BLaER1 treated with 17β-estradiol and CSF1 and Interleukin-3, amounts not matched to agents 10 nM and 100 nM (cell line): ENCODE measurements at regions not wholly inside any gene's neighbourhood (a gene's known extent, or its start where the extent isn't known, plus 50 kb on each side); places are given as distances from the start of the nearest gene placed in this dataset.

Source experiments
- H3K27ac ChIP-seq, 11 experiments: shearing (Covaris generic); formaldehyde crosslinking; 2 replicates each; pipeline ENCODE4 v1.8.1; 2022
- H3K27me3 ChIP-seq, 11 experiments: shearing (Covaris generic); formaldehyde crosslinking; 2 replicates each; pipeline ENCODE4 v1.8.1; 2022
- H3K36me3 ChIP-seq, 11 experiments: shearing (Covaris generic); formaldehyde crosslinking; 2 replicates each; pipeline ENCODE4 v1.8.1; 2022
- H3K4me1 ChIP-seq, 10 experiments: shearing (Covaris generic); formaldehyde crosslinking; 2 replicates each; pipeline ENCODE4 v1.8.1; 2022
- H3K4me2 ChIP-seq, 11 experiments: shearing (Covaris generic); formaldehyde crosslinking; 2 replicates each; pipeline ENCODE4 v1.8.1; 2022
- H3K4me3 ChIP-seq, 10 experiments: shearing (Covaris generic); formaldehyde crosslinking; 2 replicates each; pipeline ENCODE4 v1.8.1; 2022
- H3K9ac ChIP-seq, 11 experiments: shearing (Covaris generic); formaldehyde crosslinking; 2 replicates each; pipeline ENCODE4 v1.8.1; 2022
- H3K9me3 ChIP-seq, 11 experiments: shearing (Covaris generic); formaldehyde crosslinking; replicated peaks in 1 of 11; 2 replicates each; pipeline ENCODE4 v1.8.1; 2022
- H4K20me1 ChIP-seq, 11 experiments: shearing (Covaris generic); formaldehyde crosslinking; 2 replicates each; pipeline ENCODE4 v1.8.1; 2022
- Cebpa-rat ChIP-seq, 11 experiments: shearing (Covaris generic); IDR thresholded peaks; 2 replicates each; pipeline ENCODE4 v1.8.1; 2022

DNA sequence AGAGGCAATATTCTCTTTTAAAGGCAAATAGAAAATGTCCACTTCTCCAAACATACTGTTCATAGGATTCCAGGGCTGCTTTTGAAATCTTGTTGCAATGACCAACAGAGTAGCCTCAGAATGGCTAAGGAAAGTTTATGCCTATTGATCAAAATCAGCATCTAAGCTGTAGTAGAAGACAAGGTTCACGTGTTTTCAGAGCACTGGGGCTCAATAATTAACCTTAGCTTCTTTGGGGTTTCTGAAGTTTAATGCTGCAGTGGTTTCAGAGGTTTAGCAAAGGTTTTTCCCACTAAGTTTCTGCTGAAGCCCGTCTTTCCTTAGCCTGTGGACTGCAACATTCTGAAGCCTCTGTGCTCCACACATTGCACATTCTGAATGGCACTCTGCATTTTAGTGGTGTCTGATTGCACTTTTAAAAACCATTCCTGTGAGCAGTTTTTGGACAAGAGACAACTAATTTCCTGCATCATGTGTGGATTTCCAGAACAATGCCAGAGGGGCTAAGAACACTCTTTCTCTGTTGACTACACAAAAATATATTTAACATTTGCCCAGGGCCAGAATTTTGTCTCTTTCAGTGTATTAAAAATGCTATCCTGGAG, 342.5 kb downstream of the PTEN start:
- Histone ChIP-seq H3K27ac (no peak overlapping the region), H3K4me1 (no peaks in the 10 kb centered on the region), H3K9me3 (no peaks in the 10 kb centered on the region), H3K9ac (no peak overlapping the region), H3K27me3 (no peaks in the 10 kb centered on the region), H3K4me3 (no peak overlapping the region), H3K36me3 (no peaks in the 10 kb centered on the region), H3K4me2 (no peak overlapping the region), H4K20me1 (no peaks in the 10 kb centered on the region)
- no peak for TF ChIP-seq Cebpa-rat (IDR thresholded peaks at IDR 0.05)

DNA sequence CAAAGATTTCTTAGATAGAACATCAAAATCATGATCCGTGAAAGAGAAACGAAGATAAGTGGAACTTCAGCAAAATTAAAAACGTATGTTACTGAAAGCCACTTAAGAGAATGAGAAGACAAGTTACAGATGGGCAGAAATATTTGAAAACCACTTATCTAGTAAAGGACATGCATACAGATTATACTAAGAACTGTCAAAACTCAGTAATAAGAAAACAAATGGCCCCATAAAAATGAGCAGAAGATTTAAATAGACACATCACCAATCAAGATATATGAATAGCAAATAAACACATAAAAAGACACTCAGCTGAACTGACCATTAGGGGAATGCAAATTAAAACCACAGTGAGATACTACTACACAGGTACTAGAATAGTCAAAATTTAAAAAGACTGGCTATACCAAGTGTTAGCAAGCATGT, 343.7 kb downstream of the PTEN start:
- no peak overlapping the region for H3K27ac ChIP-seq
- TF ChIP-seq Cebpa-rat (IDR thresholded peaks at IDR 0.05) = no peak
- H3K9ac ChIP-seq = no peak overlapping the region
- H4K20me1 ChIP-seq = no peaks in the 10 kb centered on the region
- H3K4me3 ChIP-seq = no peak overlapping the region
- no peaks in the 10 kb centered on the region for H3K4me1 ChIP-seq
- H3K36me3 ChIP-seq = no peaks in the 10 kb centered on the region
- H3K4me2 ChIP-seq = no peak overlapping the region
- H3K9me3 ChIP-seq = no peaks in the 10 kb centered on the region
- H3K27me3 ChIP-seq = no peaks in the 10 kb centered on the region

DNA sequence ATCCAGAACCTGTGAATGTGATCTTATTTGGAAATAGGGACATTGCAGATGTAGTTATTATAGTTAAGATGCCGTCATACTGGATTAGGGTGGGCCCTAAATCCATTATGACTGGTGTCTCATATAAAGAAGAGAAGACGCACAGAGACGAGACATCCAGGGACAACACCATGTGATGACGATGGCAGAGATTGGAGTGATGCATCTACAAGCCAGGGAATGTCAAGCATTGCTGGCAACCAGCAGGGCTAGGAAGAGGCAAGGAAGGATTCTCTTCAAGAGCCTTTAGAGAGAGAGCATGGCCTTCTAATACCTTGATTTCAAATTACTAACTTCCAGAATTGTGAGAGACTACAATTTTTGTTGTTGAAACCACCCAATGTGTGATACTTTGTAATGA, 345.8 kb downstream of the PTEN start:
- no peak overlapping the region for H3K4me3 ChIP-seq
- H3K36me3 ChIP-seq = no peaks in the 10 kb centered on the region
- no peaks in the 10 kb centered on the region for H3K4me1 ChIP-seq
- no peak overlapping the region for H3K27ac ChIP-seq
- H3K4me2 ChIP-seq = no peak overlapping the region
- H3K9ac ChIP-seq = no peak overlapping the region
- H4K20me1 ChIP-seq = no peaks in the 10 kb centered on the region
- no peaks in the 10 kb centered on the region for H3K27me3 ChIP-seq
- 0 out of 22 replicates have a peak, but pooled peaks cover 0 to 3% (median 0%) of the 10 kb centered on the region in 11 experiments for H3K9me3 ChIP-seq
- TF ChIP-seq Cebpa-rat (IDR thresholded peaks at IDR 0.05) = no peak

DNA sequence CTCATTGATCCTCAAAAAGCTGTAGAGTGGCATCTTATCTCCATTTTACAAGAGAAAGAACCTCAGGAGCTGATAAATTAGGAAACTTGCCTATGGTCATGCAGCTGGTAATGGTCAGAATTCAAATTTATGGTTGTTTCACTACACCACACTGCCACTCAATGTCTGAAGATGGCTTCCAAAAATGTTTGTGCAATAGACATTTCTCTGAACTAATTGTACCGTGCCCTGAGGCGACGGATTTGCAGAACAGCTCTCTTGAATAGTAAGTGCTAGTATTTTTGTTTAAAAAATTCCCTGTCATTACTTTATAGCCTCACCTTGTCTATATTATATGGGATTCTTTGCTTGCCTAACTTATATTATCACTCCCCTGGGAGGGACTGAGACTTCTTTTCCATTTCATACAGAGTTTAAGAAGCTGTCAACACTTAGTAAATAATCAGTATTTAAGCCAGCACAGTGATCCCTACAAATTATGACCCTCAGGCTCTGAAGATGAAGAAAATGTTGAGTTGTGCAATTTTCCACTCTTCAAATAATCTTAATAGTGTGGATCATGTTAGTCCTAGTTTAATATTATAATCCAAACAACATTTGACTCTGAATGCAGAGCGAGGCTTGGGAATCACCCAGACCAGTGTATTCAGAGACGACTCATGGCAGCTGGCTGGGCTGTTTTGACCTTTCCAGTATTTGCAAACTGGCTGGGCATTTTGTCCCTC, 346.6 kb downstream of the PTEN start:
- no peak overlapping the region for H3K4me2 ChIP-seq
- H3K4me1 ChIP-seq = no peaks in the 10 kb centered on the region
- no peak overlapping the region for H3K27ac ChIP-seq
- H4K20me1 ChIP-seq = no peaks in the 10 kb centered on the region
- H3K27me3 ChIP-seq = no peaks in the 10 kb centered on the region
- H3K36me3 ChIP-seq = no peaks in the 10 kb centered on the region
- H3K9me3 ChIP-seq = 0 out of 22 replicates have a peak, but pooled peaks cover 0 to 3% (median 0%) of the 10 kb centered on the region in 11 experiments
- no peak overlapping the region for H3K9ac ChIP-seq
- no peak overlapping the region for H3K4me3 ChIP-seq
- TF ChIP-seq Cebpa-rat (IDR thresholded peaks at IDR 0.05) = no peak

DNA sequence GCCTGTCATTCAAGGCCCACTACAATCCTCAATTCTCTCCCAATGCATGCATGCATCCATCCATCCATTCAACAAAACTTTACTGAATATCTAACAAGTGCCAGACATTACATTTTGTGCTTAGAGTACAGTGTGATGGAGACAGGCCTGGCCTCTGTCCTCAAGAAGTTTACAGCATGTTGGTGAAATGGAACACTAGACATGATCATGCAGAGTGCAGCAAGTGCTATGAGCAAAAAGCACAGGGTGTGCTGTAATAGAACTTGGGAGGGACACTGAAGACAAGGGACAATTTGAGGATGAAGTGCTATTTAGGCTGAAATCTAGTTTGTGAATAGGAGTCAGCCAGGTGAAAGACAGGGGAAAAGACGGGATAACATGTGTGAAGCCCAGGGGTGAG, 347.8 kb downstream of the PTEN start:
- Histone ChIP-seq H4K20me1 (no peaks in the 10 kb centered on the region), H3K9ac (no peak overlapping the region), H3K4me3 (no peak overlapping the region), H3K9me3 (0 out of 22 replicates have a peak, but pooled peaks cover 0 to 3% (median 0%) of the 10 kb centered on the region in 11 experiments), H3K4me1 (no peaks in the 10 kb centered on the region), H3K27ac (no peak overlapping the region), H3K4me2 (no peak overlapping the region), H3K36me3 (no peaks in the 10 kb centered on the region), H3K27me3 (no peaks in the 10 kb centered on the region)
- TF ChIP-seq Cebpa-rat (IDR thresholded peaks at IDR 0.05) = no peak

DNA sequence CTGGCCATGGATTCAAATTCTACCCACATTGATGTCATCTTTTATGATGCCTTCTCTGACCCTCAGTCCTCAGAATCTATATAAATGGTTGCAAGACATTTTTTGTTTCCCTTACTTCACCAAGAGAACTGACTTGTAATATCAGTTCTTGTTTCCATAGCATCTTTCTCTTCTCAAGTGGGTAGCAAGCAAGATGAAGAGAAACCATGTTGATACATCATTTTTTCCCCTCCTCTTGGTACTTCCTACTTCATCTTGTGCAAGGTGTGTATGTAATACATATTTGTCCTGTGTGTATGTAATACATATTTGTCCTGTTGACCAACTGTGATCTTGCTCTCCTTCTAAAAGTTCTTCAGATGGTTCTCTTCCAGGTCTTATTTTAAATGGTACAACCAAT, 348.6 kb downstream of the PTEN start:
- Histone ChIP-seq H3K9ac (no peak overlapping the region), H3K4me2 (no peak overlapping the region), H3K4me3 (no peak overlapping the region), H3K9me3 (0 out of 22 replicates have a peak, but pooled peaks cover 0 to 3% (median 0%) of the 10 kb centered on the region in 11 experiments), H4K20me1 (no peaks in the 10 kb centered on the region), H3K36me3 (no peaks in the 10 kb centered on the region), H3K27me3 (no peaks in the 10 kb centered on the region), H3K27ac (no peak overlapping the region), H3K4me1 (no peaks in the 10 kb centered on the region)
- TF ChIP-seq Cebpa-rat (IDR thresholded peaks at IDR 0.05) = no peak

DNA sequence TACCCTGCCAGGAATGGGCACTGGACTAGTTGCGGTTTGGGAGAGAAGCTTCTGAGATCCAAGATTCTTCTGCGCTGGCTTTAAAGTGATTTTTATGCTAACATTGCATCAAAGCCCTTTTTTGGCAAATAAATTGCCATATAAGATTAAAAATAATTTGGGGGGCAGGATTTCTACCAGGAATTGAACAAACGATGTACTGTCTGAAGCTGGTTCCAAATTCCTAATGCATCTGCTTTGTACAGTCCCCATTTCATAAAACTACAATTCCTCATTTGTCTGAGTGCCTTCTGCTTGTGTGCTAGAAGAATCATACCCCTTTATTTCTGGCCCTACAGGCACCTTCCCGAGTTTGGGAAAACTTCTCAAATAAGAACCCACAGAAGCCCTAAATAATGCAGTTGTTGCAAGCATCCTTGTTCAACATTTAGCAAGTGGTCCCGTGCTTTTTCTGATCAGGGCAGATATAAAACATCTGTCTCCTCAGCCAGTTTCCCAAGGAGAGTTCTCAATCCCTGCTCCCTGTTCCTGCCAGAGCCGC, 349.7 kb downstream of the PTEN start:
- H3K4me2 ChIP-seq = no peak overlapping the region
- TF ChIP-seq Cebpa-rat (IDR thresholded peaks at IDR 0.05) = no peak
- no peaks in the 10 kb centered on the region for H4K20me1 ChIP-seq
- no peak overlapping the region for H3K27ac ChIP-seq
- H3K4me1 ChIP-seq = no peaks in the 10 kb centered on the region
- H3K9ac ChIP-seq = no peak overlapping the region
- no peak overlapping the region for H3K4me3 ChIP-seq
- no peaks in the 10 kb centered on the region for H3K27me3 ChIP-seq
- H3K9me3 ChIP-seq = 0 out of 22 replicates have a peak, but pooled peaks cover 0 to 3% (median 0%) of the 10 kb centered on the region in 11 experiments
- no peaks in the 10 kb centered on the region for H3K36me3 ChIP-seq

DNA sequence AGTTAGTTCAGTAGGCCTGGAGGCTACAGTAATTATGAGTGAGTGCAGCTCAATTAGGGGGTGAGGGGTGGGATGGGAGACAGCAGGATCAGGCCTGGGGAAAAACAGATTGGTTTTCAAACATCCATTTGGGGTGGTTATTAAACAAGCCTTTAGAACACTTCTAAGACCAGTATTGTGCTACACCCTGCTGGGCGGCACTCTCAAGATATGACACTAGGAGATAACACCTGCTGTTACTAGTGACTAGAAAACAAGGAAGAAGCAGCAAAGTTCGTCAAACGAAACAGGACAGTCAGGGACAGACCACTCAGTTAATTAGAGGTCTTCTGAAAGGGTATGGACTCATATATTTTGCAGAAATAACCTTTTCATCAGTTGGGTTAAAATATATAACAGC, 353.6 kb downstream of the PTEN start:
- Histone ChIP-seq H3K9ac (no peak overlapping the region), H3K4me2 (no peak overlapping the region), H3K27me3 (no peaks in the 10 kb centered on the region), H3K36me3 (no peaks in the 10 kb centered on the region), H3K4me3 (no peak overlapping the region), H3K9me3 (0 out of 22 replicates have a peak, but pooled peaks cover 0 to 3% (median 0%) of the 10 kb centered on the region in 11 experiments), H3K27ac (no peak overlapping the region), H3K4me1 (no peaks in the 10 kb centered on the region), H4K20me1 (no peaks in the 10 kb centered on the region; a peak in 1 of 22 replicates)
- TF ChIP-seq Cebpa-rat (IDR thresholded peaks at IDR 0.05) = no peak

DNA sequence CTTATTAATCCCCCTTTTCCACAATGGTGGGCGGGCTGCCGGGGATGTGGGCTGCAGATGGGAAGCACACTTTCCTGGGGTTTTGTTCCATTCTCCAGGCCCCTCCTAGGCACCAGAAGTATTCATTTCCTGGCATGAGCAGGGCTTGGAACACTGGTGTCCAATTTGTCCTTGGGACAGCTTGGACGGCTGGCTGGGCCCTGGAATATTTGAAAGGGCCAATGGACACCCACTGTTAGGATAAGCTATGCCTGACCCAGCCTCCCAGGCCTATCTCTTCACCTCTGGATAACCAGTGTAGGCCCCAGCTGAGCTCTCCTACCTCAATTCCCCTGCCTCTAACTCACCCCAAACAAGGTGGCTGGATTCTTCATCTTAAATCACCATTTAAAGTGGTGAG, 354.9 kb downstream of the PTEN start:
- Histone ChIP-seq H4K20me1 (no peaks in the 10 kb centered on the region; a peak in 1 of 22 replicates), H3K27me3 (no peaks in the 10 kb centered on the region), H3K4me1 (no peaks in the 10 kb centered on the region), H3K4me3 (no peak overlapping the region), H3K27ac (no peak overlapping the region), H3K4me2 (no peak overlapping the region), H3K36me3 (no peaks in the 10 kb centered on the region), H3K9ac (no peak overlapping the region), H3K9me3 (no peaks in the 10 kb centered on the region)
- no peak for TF ChIP-seq Cebpa-rat (IDR thresholded peaks at IDR 0.05)
